Non-pigmented ciliary epithelial cell (primary cell): ENCODE measurements at regions not wholly inside any gene's neighbourhood (a gene's known extent, or its start where the extent isn't known, plus 50 kb on each side); places are given as distances from the start of the nearest gene placed in this dataset.
A peak's percentile ranks its signal among the peaks of the same experiment; 100 is the strongest.

Experiments used
- DNase-seq: peaks from one replicate; pipeline ENCODE4 v3.0.0-alpha.2; 2010; ENCODE audit warnings: low read depth

- no peak for DNase-seq
These were observed 52.5 kb upstream of the STAM2 start for GRCh38 chr2:152227969-152228592.

GRCh38 chr2:152231446-152231845 lies 55.9 kb upstream of the STAM2 start:
- no peak for DNase-seq

GRCh38 chr2:152234277-152234676 lies 58.7 kb upstream of the STAM2 start:
- DNase-seq = no peak

- no peak for DNase-seq
These were observed 60.8 kb upstream of the STAM2 start for GRCh38 chr2:152236191-152236925.

GRCh38 chr2:152238016-152238415 lies 62.5 kb upstream of the STAM2 start:
- DNase-seq = no peak

GRCh38 chr2:152240559-152241231 lies 65.1 kb upstream of the STAM2 start:
- peak; percentile 60 for DNase-seq

GRCh38 chr2:152241948-152242729 lies 66.6 kb upstream of the STAM2 start:
- DNase-seq = no peak

GRCh38 chr2:152242787-152243472 lies 67.4 kb upstream of the STAM2 start:
- DNase-seq = no peak

- DNase-seq = no peak
These were observed 68.4 kb upstream of the STAM2 start for GRCh38 chr2:152243761-152244640.

GRCh38 chr2:152245653-152246052 lies 70.1 kb upstream of the STAM2 start:
- no peak for DNase-seq

- no peak for DNase-seq
These were observed 71.2 kb upstream of the STAM2 start for GRCh38 chr2:152246686-152247336.

GRCh38 chr2:152247337-152247695 lies 71.8 kb upstream of the STAM2 start:
- DNase-seq = no peak

GRCh38 chr2:152250421-152251100 lies 75.0 kb upstream of the STAM2 start:
- DNase-seq = no peak

- DNase-seq = no peak
These were observed 75.6 kb upstream of the STAM2 start for GRCh38 chr2:152251211-152251610.

GRCh38 chr2:152251811-152252210 lies 76.2 kb upstream of the STAM2 start:
- DNase-seq = no peak

- no peak for DNase-seq
These were observed 78.9 kb upstream of the STAM2 start for GRCh38 chr2:152254486-152254885.

- no peak for DNase-seq
These were observed 79.4 kb upstream of the STAM2 start for GRCh38 chr2:152254976-152255375.

GRCh38 chr2:152255918-152256317 lies 79.1 kb upstream of the FMNL2 start:
- DNase-seq = no peak

GRCh38 chr2:152260939-152261338 lies 74.0 kb upstream of the FMNL2 start:
- no peak for DNase-seq

GRCh38 chr2:152263911-152264310 lies 71.1 kb upstream of the FMNL2 start:
- DNase-seq = no peak
